Endothelial cell of umbilical vein (primary cell): ENCODE measurements at regions not wholly inside any gene's neighbourhood (a gene's known extent, or its start where the extent isn't known, plus 50 kb on each side); places are given as distances from the start of the nearest gene placed in this dataset.

Experiments used
- BruUV-seq: library from RNA; stranded (reverse); fragments of 400-500 nt; replicated peaks from 2 replicates; lab custom pipeline; 2021; lab: Mats Ljungman, UMichigan
- CTCF ChIA-PET: fragments of 300-600, 350-600 bp; sonication (Branson Sonifier 250); formaldehyde crosslinking; loops from one replicate; lab custom pipeline; 2021; ENCODE audit warnings: antibody characterized with exemption, inconsistent platforms; lab: Charles Lee
- POLR2A ChIA-PET: fragments of 300-600, 350-600 bp; sonication (Branson Sonifier 250); formaldehyde crosslinking; loops from one replicate; lab custom pipeline; 2021; ENCODE audit warnings: antibody characterized with exemption, inconsistent platforms; lab: Charles Lee
- DNase-seq: peaks from one replicate; pipeline ENCODE4 v3.0.0-alpha.2; 2011; ENCODE audit warnings: low read depth, low spot score
- FAIRE-seq: peaks from 2 replicates; lab custom pipeline; 2011; peaks lifted over from hg19 to GRCh38; lab: Jason Lieb, UNC
- H2AFZ ChIP-seq: 2 replicates; pipeline ENCODE4 v1.6.0; 2012; ENCODE audit warnings: low read depth, low read length, control low read depth, inconsistent platforms
- H3K27ac ChIP-seq: 2 replicates; pipeline ENCODE4 v1.5.1; 2011; ENCODE audit warnings: low read depth, mild to moderate bottlenecking, control low read depth, low read length, moderate library complexity; ENCODE audit not compliant: insufficient read depth
- H3K27me3 ChIP-seq, 2 experiments: 2 replicates each; pipeline versions ENCODE4 v1.6.0 to v1.6.1; 2011; ENCODE audit warnings: low read length in 2 of 2, mixed read lengths in 1 of 2; ENCODE audit not compliant: control insufficient read depth in 2 of 2, insufficient read depth in 2 of 2
- H3K36me3 ChIP-seq, 2 experiments: 2 replicates in 1 of 2; 3 replicates in 1 of 2; pipeline ENCODE4 v1.5.1; 2011; ENCODE audit warnings: low read length in 2 of 2, mild to moderate bottlenecking in 1 of 2, moderate library complexity in 1 of 2; ENCODE audit not compliant: control insufficient read depth in 2 of 2, insufficient read depth in 2 of 2; ENCODE audit errors: extremely low read depth in 1 of 2
- H3K4me1 ChIP-seq: 3 replicates; pipeline ENCODE4 v1.5.1; 2011; ENCODE audit warnings: mild to moderate bottlenecking, low read length; ENCODE audit not compliant: control insufficient read depth, insufficient read depth; ENCODE audit errors: extremely low read depth
- H3K4me2 ChIP-seq: 2 replicates; pipeline ENCODE4 v1.6.1; 2011; ENCODE audit warnings: low read length, control low read depth, mixed read lengths; ENCODE audit not compliant: insufficient read depth
- H3K4me3 ChIP-seq, 3 experiments: fragments of 200-600 bp in 1 of 3; sonication (generic), shearing (Covaris generic) in 1 of 3; replicated peaks in 1 of 3; 2 replicates each; pipeline ENCODE4 v1.5.1; 2011 to 2016; ENCODE audit warnings: control low read depth in 3 of 3, low read length in 3 of 3, mild to moderate bottlenecking in 2 of 3, inconsistent platforms in 1 of 3, low read depth in 1 of 3, moderate library complexity in 1 of 3; ENCODE audit not compliant: insufficient read depth in 1 of 3
- H3K79me2 ChIP-seq: 2 replicates; pipeline ENCODE4 v1.6.0; 2012; ENCODE audit warnings: low read length, inconsistent platforms; ENCODE audit not compliant: control insufficient read depth, insufficient read depth
- H3K9ac ChIP-seq: replicated peaks from 2 replicates; pipeline ENCODE3; 2011; ENCODE audit warnings: low read length, control low read depth; ENCODE audit not compliant: insufficient read depth; ENCODE audit errors: extremely low read depth
- H3K9me1 ChIP-seq: replicated peaks from 3 replicates; pipeline ENCODE4 v1.6.0; 2011; ENCODE audit warnings: mild to moderate bottlenecking, low read length; ENCODE audit not compliant: control insufficient read depth, insufficient read depth; ENCODE audit errors: extremely low read depth
- H3K9me3 ChIP-seq: replicated peaks from 2 replicates; pipeline ENCODE4 v1.5.1; 2012; ENCODE audit warnings: low read length, inconsistent platforms; ENCODE audit not compliant: control insufficient read depth, insufficient read depth
- H4K20me1 ChIP-seq: replicated peaks from 2 replicates; pipeline ENCODE3; 2011; ENCODE audit warnings: mild to moderate bottlenecking, low read length; ENCODE audit not compliant: control insufficient read depth, insufficient read depth; ENCODE audit errors: extremely low read depth
- CTCF ChIP-seq, 2 donors: IDR thresholded peaks; 1 replicate in 1 of 2; 2 replicates in 1 of 2; pipeline ENCODE4 v1.5.1; 2011; ENCODE audit warnings: low read length in 2 of 2, mild to moderate bottlenecking in 2 of 2, moderate library complexity in 2 of 2, control low read depth in 1 of 2, inconsistent platforms in 1 of 2, low read depth in 1 of 2; ENCODE audit not compliant: insufficient read depth in 1 of 2; ENCODE audit errors: extremely low read depth in 1 of 2
- EZH2 ChIP-seq: IDR thresholded peaks from 2 replicates; pipeline ENCODE4 v1.6.1; 2012; ENCODE audit warnings: borderline replicate concordance, low read depth, mild to moderate bottlenecking, moderate library complexity, low read length, inconsistent platforms; ENCODE audit not compliant: severe bottlenecking
- FOS ChIP-seq: IDR thresholded peaks from 2 replicates; pipeline ENCODE4 v1.6.1; 2011; ENCODE audit warnings: mild to moderate bottlenecking, low read length, moderate library complexity, borderline replicate concordance; ENCODE audit not compliant: insufficient read depth
- GATA2 ChIP-seq: IDR thresholded peaks from 2 replicates; pipeline ENCODE4 v1.7.0; 2011; ENCODE audit warnings: low read depth, mild to moderate bottlenecking, moderate library complexity, mixed read lengths, low read length; ENCODE audit not compliant: insufficient read length, insufficient read depth
- JUN ChIP-seq: IDR thresholded peaks from 2 replicates; pipeline ENCODE4 v1.6.1; 2011; ENCODE audit warnings: borderline replicate concordance, low read depth; ENCODE audit not compliant: insufficient read length, insufficient read depth
- MYC ChIP-seq: IDR thresholded peaks from one replicate; pipeline ENCODE4 v1.6.1; 2011; ENCODE audit warnings: mild to moderate bottlenecking, low read depth, low read length
- POLR2A ChIP-seq: IDR thresholded peaks from 2 replicates; pipeline ENCODE4 v1.6.1; 2012; ENCODE audit warnings: low read depth, mild to moderate bottlenecking, control low read depth, low read length
- POLR2AphosphoS5 ChIP-seq: IDR thresholded peaks from 2 replicates; pipeline ENCODE4 v1.6.1; 2012; ENCODE audit warnings: low read depth, mild to moderate bottlenecking, control low read depth, low read length, moderate library complexity; ENCODE audit not compliant: insufficient read depth
- dilution Hi-C: fragments of 300-500 bp; cut with MboI; formaldehyde crosslinking; loops from one replicate; pipeline ENCODE4 v1.15.0; 2019; ENCODE audit warnings: low sequenced_read_pairs; ENCODE audit not compliant: extremely low pct_ligation_motif_present
- intact Hi-C: fragments of 100-400 bp; cut with micrococcal nuclease; formaldehyde crosslinking; loops from one replicate; pipeline ENCODE4 v1.10.0; 2022
- TF ChIP-seq, protein P1 (sequence below): IDR thresholded peaks from 2 replicates; pipeline ENCODE4 v1.6.1; 2011; ENCODE audit not compliant: insufficient read depth, insufficient read length

DNA sequence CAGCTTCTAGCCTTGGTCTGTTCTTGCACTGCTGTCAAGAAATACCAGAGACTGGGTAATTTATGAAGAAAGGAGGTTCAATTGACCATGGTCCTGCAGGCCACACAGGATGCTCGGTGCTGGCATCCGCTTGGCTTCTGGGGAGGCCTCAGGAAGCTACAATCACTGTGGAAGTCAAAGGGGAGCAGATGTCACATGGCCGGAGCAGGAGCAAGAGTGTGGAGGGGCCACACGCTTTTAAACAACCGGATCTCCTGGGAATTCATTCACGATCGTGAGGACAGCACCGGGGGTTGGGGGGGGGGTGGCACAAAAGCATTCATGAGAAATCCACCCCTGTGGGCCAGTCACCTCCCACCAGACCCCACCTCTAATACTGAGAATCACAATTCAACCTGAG, 850.4 kb upstream of the SALL3 start:
- H3K27me3 ChIP-seq = no peaks in the 10 kb centered on the region
- DNase-seq (no peak), FAIRE-seq (no peak)
- TF ChIP-seq POLR2AphosphoS5 = no peak
- TF ChIP-seq MYC = no peak
- no peak for TF ChIP-seq EZH2
- no peak for TF ChIP-seq POLR2A
- TF ChIP-seq, protein P1, sequence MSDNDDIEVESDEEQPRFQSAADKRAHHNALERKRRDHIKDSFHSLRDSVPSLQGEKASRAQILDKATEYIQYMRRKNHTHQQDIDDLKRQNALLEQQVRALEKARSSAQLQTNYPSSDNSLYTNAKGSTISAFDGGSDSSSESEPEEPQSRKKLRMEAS = no peak
- no peak for TF ChIP-seq JUN
- TF ChIP-seq GATA2 = no peak
- TF ChIP-seq CTCF (IDR thresholded peaks at IDR 0.05; ENCODE audit: extremely low read depth in 1 of 2, insufficient read depth in 1 of 2, low read depth in 1 of 2, low read length in 2 of 2) = no peak
- TF ChIP-seq FOS = no peak
- no peak overlapping the region for H3K27ac ChIP-seq
- no peaks in the 10 kb centered on the region for H3K9me1 ChIP-seq
- no peaks in the 10 kb centered on the region for H4K20me1 ChIP-seq
- H3K4me3 ChIP-seq = no peak overlapping the region
- H3K9me3 ChIP-seq = peaks cover 5% of the 10 kb centered on the region
- BruUV-seq = no TSS peak
- no peak overlapping the region for H3K9ac ChIP-seq
- no peaks in the 10 kb centered on the region for H3K4me1 ChIP-seq
- intact Hi-C loops = no loop called here
- ChIA-PET CTCF (no interaction called here), POLR2A (no interaction called here)
- H3K4me2 ChIP-seq = no peak overlapping the region
- dilution Hi-C loops = no loop called here
- no peak overlapping the region for H2AFZ ChIP-seq
- H3K79me2 ChIP-seq = no peaks in the 10 kb centered on the region
- no peaks in the 10 kb centered on the region for H3K36me3 ChIP-seq
